Activated gamma-delta T cell treated with Interleukin-2 at 50 U/mL for 16 hours (primary cell): ENCODE measurements at regions not wholly inside any gene's neighbourhood (a gene's known extent, or its start where the extent isn't known, plus 50 kb on each side); places are given as distances from the start of the nearest gene placed in this dataset.
"Not testable (repeated sequence)": the region's sequence is repeated elsewhere in the genome, so short reads cannot be mapped to it uniquely, and the experiment has no call there.

Source experiments
- DNase-seq: peaks from one replicate; pipeline ENCODE4 v3.0.0-alpha.2; 2020

DNA sequence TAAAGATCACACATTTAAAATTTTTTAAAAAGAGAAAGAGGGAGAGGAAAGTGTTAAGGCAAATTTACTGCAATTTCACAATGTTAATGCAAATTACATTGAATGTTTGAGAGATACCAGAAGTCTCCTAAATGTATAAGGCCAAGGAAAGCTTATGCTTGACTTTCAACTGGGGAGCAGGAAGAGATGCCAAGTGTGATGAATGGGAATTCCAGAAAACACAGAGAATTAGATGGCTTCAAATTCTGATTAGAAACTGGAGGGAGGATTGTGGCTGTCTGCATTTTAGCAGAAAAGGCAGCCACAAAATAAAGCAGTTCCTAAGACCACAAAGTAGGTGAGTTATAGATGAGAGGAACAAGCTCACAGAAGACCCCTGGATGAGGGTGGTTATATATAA is 328.3 kb upstream of the CITED2 start:
- DNase-seq, result no peak

DNA sequence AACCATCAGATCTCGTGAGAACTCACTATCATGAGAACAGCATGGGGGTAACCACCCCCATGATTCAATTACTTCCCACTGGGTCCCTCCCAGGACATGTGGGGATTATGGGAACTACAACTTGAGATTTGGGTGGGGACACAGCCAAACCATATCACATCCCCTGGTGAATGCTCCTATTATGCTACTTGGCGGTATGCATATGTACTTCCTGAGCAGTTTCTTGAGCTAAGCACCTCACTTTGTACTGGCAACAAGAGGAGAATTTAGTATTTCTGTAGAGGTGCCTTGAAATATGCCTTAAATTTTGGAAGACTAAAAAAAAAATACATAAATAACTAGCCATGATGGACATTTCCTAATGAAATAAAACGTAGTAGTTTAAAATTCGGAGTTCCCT is 327.2 kb upstream of the CITED2 start:
- no peak for DNase-seq

DNA sequence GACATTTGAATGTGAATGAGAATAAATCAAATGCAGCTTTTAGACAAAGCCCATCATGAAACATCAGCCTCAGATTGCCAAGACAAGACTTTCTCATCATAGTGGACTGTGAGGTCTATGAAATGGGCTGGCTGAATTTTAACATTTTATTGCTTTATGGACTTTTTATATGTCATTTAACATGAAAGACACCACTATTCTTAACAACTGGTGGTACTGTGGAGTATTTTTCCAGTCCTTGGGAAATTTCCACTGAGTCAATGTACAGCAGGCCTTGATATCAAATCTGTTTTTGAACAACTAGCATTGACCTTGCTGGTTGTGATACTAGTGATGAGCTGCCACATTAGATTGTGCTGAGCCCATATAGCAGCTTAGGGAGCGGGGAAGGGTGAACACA is 326.6 kb upstream of the CITED2 start:
- DNase-seq, result no peak

DNA sequence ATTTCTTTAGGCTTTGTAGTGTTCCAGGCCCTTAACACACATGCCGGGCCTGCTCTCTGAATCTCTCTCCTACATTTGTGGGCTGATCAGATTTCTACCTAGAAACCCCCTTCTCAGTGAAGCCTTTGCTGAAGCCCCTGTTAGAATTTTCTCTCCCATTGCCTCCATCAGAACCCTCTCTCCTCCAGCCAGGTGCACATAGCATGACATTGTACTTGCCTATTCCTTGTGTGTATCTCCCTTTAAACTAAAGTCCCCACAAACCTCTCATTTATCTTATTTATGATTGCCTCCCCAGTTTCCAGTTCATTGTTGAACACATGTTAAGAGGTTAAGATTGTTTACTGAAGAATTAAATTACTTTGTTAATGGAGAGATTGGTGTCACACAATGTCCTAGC is 325.5 kb upstream of the CITED2 start:
- no peak for DNase-seq

DNA sequence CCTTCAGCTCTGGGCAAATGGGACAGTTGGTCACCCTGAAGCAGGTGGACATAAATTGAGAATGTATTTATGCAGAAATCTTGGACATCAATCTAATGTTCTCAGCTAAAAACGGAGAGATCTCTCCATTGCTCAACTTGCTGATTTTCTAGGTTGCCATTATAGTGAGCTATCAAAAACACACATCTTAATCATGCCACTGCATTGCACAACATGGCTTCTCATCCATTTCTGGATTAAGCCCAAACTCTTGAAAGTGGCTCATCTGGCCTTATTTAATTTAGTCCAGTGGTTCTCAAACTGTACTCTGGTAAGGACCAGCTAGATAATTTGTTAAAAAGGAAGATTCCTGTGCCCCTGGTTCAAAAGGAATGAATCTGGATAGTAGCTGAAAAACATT is 324.9 kb upstream of the CITED2 start:
- DNase-seq, result no peak

DNA sequence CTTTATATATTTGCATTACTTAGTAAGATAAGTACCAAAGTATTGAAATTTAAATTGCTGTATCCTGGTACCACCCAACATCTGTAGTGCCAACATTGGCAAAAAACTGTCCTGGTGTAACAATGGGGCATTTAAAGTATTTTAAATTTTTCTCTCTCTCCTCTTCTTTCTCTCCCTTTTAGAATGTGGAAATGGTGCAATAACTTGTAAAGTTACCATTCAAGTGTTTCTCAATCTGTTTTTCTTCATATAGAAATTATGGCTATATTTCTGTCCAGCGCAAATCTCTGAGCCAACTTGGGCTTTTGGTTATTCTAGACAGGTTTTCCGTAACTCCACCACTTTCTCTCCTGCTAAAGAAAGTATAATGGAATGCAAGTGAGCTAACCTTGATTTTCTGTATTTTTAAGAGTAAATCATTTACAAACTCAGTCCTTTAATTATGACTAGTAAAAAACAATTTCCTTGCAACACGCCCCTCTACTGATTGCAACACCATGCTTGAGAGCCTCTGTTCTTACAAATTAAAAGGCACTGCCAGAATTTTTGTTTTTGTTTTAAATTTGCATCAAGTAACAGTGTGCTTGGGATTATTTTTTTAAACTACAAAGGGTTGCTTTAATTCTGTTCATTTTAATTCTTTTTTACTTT is 324.2 kb upstream of the CITED2 start:
- no peak for DNase-seq

DNA sequence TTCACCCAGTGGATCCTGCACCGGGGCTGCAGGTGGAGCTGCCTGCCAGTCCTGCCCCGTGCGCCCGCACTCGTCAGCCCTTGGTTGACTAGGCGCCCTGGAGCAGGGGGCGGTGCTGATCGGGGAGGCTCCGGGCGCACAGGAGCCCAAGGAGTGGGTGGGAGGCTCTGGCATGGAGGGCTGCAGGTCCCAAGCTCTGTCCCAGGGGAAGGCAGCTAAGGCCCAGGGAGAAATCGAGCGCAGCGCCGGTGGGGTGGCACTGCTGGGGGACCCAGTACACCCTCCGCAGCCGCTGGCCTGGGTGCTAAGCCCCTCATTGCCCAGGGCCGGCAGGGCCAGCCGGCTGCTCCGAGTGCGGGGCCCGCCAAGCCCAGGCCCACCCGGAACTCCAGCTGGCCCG is 323.4 kb upstream of the CITED2 start:
- DNase-seq, result not testable (repeated sequence)

DNA sequence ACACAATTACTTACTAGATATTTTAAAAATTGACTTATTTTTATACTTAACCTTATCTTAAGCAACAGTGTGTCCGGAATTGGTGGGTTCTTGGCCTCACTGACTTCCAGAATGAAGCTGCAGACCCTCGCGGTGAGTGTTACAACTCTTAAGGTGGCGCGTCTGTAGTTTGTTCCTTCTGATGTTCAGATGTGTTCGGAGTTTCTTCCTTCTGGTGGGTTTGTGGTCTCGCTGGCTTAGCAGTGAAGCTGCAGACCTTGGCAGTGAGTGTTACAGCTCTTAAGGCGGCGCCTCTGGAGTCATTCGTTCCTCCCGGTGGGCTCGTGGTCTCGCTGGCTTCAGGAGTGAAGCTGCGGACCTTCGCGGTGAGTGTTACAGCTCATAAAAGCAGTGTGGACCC is 322.5 kb upstream of the CITED2 start:
- not testable (repeated sequence) for DNase-seq

DNA sequence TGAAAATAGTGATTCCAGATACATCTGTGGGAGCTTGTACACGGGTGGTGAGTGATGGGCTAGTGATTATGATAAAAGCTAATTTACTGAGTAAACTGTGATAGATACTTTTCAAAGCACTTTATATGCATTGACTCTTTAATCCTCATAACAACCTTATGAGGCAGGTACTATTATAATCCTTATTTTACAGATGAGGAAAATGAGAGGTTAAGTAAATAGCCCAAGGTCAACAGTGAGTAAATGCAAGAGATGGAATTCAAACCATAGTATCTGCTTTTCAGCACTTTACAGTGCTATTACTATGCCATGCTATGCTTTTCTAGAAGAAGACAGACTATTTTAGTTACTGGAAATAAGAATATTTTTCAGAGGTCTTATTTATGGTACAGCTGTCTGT is 320.9 kb upstream of the CITED2 start:
- DNase-seq, result no peak

DNA sequence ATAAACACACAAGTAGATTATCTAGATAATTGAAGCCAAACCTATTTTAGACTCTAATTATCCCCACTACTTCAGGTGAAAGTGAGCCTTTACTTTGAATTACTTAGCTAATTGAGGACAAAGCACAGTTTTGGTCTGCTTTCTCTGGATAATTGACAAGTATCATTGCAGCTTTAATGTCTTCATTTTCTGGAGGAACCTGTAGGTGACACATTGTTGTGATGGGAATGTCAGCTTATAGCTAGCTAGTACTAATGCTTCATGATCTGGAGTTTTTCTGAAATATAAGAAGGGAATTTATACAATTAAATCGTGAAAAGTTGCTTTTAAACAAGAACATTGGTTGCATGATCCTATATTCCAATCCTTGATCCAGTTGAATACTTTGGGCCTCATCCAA is 319.3 kb upstream of the CITED2 start:
- no peak for DNase-seq

DNA sequence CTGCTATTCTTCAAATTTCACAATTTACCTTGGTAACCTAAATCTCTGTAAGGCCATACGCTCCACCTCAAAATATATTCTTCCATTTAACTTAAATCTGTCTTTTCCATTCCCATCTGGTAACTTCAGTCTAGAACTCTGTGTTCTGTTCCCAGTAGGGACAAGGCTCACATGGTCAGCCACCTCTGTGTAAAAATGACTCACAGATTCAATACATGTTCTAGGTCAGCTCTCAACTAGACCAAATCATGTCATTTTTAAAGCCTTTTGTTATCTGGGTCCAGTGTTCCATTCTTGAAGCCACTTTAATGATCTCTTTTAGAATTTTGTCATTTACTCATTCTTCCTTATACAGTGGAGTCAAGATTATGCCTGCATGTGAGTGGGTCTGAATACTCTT is 315.6 kb upstream of the CITED2 start:
- DNase-seq, result no peak

DNA sequence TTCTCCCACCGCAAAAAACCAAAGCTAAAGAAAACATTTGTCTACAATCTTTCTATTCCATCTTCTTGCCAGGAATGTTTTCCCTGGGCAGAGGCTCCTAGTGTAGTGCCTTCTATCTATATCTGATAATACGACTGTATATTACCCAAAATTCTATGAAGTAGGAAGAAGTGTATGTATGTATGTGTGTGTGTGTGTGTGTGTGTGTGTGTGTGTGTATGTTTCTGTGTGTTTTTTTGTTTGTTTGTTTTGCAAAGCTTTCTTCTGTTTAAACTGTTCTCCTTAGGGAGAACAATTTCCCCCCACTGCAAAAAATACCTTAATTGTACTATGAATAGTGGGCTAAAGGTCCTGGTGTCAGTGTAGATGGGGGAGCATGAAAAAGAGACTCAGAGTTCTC is 312.6 kb upstream of the CITED2 start:
- DNase-seq, result no peak

DNA sequence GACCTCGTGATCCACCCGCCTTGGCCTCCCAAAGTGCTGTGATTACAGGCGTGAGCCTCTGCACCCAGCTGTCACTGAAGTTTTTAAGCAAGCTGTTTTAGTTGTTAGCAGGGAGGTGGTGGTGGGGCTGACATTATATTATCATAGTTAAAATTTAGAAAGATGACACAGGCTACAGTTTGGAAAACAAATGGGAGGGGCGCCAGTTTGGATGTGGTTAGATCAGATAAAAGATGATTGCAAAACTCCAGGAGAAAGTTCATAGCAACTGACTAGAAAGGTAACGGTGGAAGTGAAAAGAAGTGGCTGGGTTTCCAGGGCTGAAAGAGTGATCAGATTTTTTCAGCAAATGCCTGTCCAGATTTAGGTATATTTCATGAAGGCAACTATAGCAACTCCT is 311.9 kb upstream of the CITED2 start:
- DNase-seq, result no peak

DNA sequence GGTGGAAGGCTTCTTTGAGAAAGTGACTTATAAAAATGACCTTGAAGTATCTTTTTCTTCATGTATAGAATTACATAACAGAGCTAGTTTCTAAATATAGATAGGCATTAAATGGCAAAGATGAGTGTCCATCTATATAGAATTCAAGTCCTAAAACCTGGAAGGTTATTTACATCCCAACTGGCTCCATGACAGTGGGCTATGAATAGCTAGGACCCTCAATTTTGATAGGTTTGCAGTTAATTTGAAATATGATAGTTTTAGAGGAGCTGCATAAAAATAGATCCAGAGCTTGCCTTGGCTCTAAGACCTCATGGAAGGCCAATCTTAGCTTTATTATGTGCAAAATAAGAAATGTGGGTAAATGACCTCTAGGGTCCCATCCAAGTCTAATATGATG is 310.6 kb upstream of the CITED2 start:
- no peak for DNase-seq

DNA sequence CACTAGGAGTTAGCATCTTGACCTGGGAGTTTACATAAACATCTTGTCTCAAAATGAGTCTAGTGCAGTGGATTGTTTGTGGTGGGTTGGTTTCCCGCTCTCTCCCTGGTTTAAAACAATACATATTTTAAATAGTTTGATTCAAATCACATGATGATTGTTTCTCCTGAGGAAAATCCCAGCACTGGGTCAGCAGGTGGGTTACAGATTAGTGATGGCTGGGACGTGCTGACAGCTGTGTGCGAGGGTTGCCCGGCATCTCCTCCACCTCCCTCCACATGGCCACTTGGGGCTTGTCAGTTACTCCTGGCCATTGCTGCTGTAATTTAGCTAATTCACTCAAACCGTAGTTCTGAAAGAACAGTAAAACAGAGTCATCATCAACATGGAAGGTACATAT is 306.4 kb upstream of the CITED2 start:
- DNase-seq, result no peak

DNA sequence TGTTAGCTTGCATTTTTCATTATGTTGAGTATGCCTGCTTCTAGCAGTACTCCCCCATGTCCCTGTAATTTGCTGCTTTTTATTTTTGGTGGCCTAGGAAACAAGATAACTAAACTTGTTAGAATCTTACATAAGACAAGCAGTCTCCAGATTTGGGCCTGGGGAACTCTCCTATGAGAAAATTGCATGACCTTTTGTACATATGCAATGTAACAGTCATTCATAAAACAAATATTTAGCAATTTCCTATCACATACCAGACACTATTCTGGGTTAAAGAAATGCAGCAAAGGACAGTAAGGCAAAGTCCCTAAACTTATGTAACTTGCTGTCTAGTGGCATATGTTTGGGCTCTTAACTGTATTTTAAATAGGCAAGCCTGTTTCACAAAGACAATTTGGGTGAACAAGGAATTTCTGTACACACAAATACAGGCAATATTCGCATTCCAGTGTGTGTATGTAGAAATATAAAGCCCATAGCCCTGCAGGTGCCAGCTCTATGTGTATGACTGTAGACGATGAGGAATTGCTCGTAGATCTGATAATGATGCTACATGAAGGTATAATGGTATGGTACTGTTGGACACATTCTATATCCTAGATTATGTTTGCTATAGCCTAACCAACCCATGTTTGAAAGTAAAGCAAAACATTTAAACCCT is 305.2 kb upstream of the CITED2 start:
- no peak for DNase-seq

DNA sequence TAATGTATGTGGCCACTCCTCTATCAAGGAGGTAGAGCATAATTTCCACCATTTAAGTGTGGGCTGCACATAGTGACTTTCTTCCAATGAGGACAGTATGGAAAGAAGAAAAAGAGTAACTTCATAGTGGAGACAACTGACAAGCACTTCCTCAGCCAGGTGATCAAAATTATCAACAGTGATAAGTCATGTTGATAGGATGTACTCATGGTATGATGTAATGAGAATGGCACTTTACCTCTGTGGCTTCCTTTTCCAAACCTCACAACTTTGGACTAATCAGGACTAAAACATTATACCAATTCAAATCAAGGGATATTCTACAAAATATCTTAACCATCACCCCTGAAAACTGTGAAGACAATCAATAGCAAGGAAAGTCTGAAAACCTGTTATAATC is 302.3 kb upstream of the CITED2 start:
- DNase-seq, result no peak

DNA sequence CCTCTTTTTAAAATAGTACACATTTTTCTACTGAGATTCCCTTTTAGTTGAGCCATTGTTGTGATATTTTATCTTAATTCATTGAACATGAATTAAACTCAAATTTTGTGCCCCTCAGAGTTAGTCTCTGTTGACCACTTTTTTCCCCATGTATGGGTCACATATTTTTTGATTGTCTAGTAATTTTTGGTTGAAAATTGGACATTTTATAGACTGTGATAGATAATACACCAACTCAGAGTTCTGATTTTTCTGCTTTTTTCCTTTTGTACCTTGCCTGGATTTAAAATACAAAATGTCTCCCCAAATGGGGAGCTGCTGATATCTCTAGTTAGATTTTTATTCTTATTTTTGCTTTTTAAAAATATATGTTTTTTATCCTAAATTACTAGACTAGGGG is 291.8 kb upstream of the CITED2 start:
- no peak for DNase-seq

DNA sequence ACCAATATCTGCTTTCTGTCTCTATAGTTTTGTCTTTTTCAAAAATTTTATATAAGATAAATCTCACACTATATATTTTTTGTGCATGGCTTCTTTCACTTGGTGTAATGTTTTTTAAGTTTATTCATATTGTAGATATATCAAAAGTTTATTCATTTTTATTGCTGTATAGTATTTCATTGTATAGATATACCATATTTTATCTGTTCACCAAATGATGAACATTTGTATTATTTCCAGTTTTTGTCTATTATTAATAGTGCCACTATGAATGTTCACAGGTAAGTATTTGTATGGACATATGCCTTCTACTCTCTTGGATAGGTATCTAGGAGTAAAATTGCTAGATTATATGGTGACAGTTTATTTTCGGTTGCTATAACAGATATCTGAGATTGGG is 289.5 kb upstream of the CITED2 start:
- DNase-seq, result no peak

DNA sequence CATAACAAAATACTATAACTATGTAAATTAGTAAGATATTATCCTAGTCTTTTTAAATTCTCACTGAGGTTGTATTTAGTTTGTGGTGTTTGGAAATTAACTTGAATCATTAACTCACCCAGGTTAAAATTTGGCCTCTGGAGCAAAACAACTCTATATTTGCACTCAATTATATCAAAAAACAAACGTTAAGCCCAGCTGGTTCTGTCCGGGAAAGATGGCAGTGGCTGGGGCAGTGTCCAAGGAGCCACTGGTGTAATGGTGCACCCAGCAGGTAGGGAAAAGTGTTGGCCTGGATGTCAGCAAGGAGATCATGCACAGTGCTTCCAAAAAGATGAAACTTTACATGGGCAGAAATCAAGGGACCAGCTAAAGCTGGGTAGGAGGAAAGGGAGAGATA is 285.3 kb upstream of the CITED2 start:
- DNase-seq, result no peak

DNA sequence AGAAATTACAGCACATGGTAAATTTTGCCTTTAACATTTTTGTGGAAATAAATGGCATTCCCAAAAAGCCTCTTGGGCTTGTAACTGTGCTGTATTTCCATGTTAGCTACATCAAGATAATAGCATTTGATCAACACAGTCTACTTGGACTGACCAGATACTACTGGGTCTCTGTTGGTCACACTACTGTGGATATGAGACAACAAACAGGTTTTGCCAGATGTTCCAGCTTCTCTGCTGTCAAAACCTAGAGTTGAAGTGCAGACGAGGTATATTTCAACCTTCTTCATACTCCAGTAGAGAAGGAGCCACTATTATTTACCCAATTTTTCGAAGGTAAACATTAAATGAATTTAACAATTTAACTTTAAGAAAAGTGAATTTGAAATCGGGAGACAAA is 284.7 kb upstream of the CITED2 start:
- no peak for DNase-seq

DNA sequence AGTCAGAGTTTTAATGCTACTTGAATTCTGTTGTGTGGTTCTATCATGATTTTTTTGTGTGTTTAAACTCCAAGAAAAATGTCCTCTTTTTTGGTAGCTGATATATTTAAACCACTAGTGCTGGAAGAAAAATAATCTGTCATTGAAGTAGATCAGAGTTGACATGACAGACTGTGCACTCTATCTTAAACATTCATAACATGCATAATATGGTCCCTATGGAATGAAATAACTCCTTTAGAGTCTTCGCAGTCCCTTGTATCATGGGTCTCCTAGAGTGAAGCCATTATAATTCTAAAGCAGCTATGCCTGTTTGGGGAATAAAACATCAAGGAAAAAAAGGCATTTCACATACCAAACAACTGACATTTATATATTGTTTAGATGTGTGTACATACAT is 282.7 kb upstream of the CITED2 start:
- no peak for DNase-seq

DNA sequence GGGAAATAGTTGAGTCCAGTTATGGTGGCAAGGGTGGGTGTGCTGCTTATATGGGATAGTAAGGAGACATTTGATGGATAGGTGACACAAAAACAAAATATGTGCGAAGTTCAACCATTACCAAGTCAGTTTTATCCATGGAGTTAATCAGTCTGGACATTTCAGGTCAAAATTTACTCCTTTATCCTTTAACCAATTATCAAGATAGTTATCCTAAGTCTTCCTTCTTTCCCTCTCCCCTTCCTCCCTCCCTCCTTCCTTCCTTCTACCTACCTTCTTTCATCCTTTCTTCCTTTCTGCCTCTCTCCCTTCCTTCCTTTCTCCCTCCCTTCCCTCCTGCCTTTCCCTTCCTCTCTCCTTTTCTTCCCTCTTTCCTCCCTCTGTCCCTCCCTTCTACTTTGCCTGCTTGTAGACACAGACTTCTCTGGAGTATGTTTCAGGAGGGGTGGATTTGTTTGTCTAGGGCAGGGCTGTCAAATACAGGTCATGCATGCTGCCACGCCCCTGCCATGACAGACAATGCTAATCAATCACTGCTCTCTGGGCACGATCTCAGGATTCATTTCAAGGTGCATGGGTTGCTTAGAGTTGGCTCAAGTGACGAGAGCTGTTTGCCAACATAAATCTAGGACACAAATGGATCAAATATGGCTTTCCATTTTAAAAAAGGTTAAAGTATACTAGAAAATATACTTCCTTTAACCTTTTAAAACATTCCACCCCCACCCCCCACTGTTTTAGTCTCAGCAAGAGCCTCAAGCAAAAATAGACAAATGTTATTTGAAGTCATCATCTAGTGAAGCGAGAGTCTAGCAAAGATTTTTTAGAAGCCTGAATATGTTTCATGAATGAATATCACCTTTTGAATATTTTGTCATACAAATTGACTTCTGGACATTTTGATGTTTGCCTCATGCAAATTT is 281.6 kb upstream of the CITED2 start:
- DNase-seq, result no peak
